ENCODE measurements at regions not wholly inside any gene's neighbourhood (a gene's known extent, or its start where the extent isn't known, plus 50 kb on each side); places are given as distances from the start of the nearest gene placed in this dataset.
"Not testable (repeated sequence)": the region's sequence is repeated elsewhere in the genome, so short reads cannot be mapped to it uniquely, and the experiment has no call there.

GRCh38 chr19:30263830-30264381 lies 108.3 kb upstream of the ZNF536 start:
- Histone ChIP-seq H3K4me2 (ENCODE audit: insufficient read depth, low read length) (no peak overlapping the region), H3K27me3 (ENCODE audit: insufficient read depth, low read length) (no peaks in the 10 kb centered on the region), H3K4me3 (ENCODE audit: insufficient read depth, low read length) (no peak overlapping the region), H3K4me1 (ENCODE audit: insufficient read depth, low read length) (no peaks in the 10 kb centered on the region), H3K79me2 (ENCODE audit: insufficient read depth, low read length) (no peaks in the 10 kb centered on the region), H3K9me3 (ENCODE audit: low read depth, low read length) (peaks cover 2% of the 10 kb centered on the region), H2AFZ (ENCODE audit: low read length) (no peak overlapping the region), H4K20me1 (ENCODE audit: insufficient read depth, low read length) (no peaks in the 10 kb centered on the region), H3K36me3 (ENCODE audit: insufficient read depth, low read length) (no peaks in the 10 kb centered on the region), H3K27ac (ENCODE audit: low read depth, low read length) (no peak overlapping the region)
- DNase-seq (ENCODE audit: insufficient read length, low spot score, missing footprints): no peak
- no peak for TF ChIP-seq CTCF (IDR thresholded peaks at IDR 0.05; ENCODE audit: extremely low read depth, low read depth, low read length)

GRCh38 chr19:30265918-30266317 lies 106.3 kb upstream of the ZNF536 start:
- H3K9me3 ChIP-seq (ENCODE audit: low read depth, low read length); H3K4me2 ChIP-seq (ENCODE audit: insufficient read depth, low read length); H3K79me2 ChIP-seq (ENCODE audit: insufficient read depth, low read length); DNase-seq (ENCODE audit: insufficient read length, low spot score, missing footprints); H3K4me3 ChIP-seq (ENCODE audit: insufficient read depth, low read length); H3K36me3 ChIP-seq (ENCODE audit: insufficient read depth, low read length); H2AFZ ChIP-seq (ENCODE audit: low read length); H3K4me1 ChIP-seq (ENCODE audit: insufficient read depth, low read length); H3K27ac ChIP-seq (ENCODE audit: low read depth, low read length); H3K27me3 ChIP-seq (ENCODE audit: insufficient read depth, low read length); H4K20me1 ChIP-seq (ENCODE audit: insufficient read depth, low read length): not testable (repeated sequence)

- H4K20me1 ChIP-seq (ENCODE audit: insufficient read depth, low read length): no peaks in the 10 kb centered on the region
- H3K79me2 ChIP-seq (ENCODE audit: insufficient read depth, low read length): no peaks in the 10 kb centered on the region
- no peak overlapping the region for H3K4me3 ChIP-seq (ENCODE audit: insufficient read depth, low read length)
- H2AFZ ChIP-seq (ENCODE audit: low read length): no peak overlapping the region
- H3K9me3 ChIP-seq (ENCODE audit: low read depth, low read length): peaks cover 2% of the 10 kb centered on the region
- no peak overlapping the region for H3K27ac ChIP-seq (ENCODE audit: low read depth, low read length)
- DNase-seq (ENCODE audit: insufficient read length, low spot score, missing footprints): no peak
- H3K4me1 ChIP-seq (ENCODE audit: insufficient read depth, low read length): no peaks in the 10 kb centered on the region
- no peaks in the 10 kb centered on the region for H3K36me3 ChIP-seq (ENCODE audit: insufficient read depth, low read length)
- no peak for TF ChIP-seq CTCF (IDR thresholded peaks at IDR 0.05; ENCODE audit: extremely low read depth, low read depth, low read length)
- no peaks in the 10 kb centered on the region for H3K27me3 ChIP-seq (ENCODE audit: insufficient read depth, low read length)
- no peak overlapping the region for H3K4me2 ChIP-seq (ENCODE audit: insufficient read depth, low read length)
These were observed 105.5 kb upstream of the ZNF536 start for GRCh38 chr19:30266687-30267086.

GRCh38 chr19:30267332-30267731 lies 104.9 kb upstream of the ZNF536 start:
- no peak overlapping the region for H3K27ac ChIP-seq (ENCODE audit: low read depth, low read length)
- no peak overlapping the region for H2AFZ ChIP-seq (ENCODE audit: low read length)
- H3K79me2 ChIP-seq (ENCODE audit: insufficient read depth, low read length): no peaks in the 10 kb centered on the region
- TF ChIP-seq CTCF (IDR thresholded peaks at IDR 0.05; ENCODE audit: extremely low read depth, low read depth, low read length): no peak
- H3K4me3 ChIP-seq (ENCODE audit: insufficient read depth, low read length): no peak overlapping the region
- H3K4me2 ChIP-seq (ENCODE audit: insufficient read depth, low read length): no peak overlapping the region
- no peak for DNase-seq (ENCODE audit: insufficient read length, low spot score, missing footprints)
- no peaks in the 10 kb centered on the region for H4K20me1 ChIP-seq (ENCODE audit: insufficient read depth, low read length)
- peaks cover 2% of the 10 kb centered on the region for H3K9me3 ChIP-seq (ENCODE audit: low read depth, low read length)
- no peaks in the 10 kb centered on the region for H3K4me1 ChIP-seq (ENCODE audit: insufficient read depth, low read length)
- H3K36me3 ChIP-seq (ENCODE audit: insufficient read depth, low read length): no peaks in the 10 kb centered on the region
- no peaks in the 10 kb centered on the region for H3K27me3 ChIP-seq (ENCODE audit: insufficient read depth, low read length)
